K562 (cell line): ENCODE measurements at regions not wholly inside any gene's neighbourhood (a gene's known extent, or its start where the extent isn't known, plus 50 kb on each side); places are given as distances from the start of the nearest gene placed in this dataset.

Source experiments
- CEBPG ChIP-seq, 3 experiments: fragments of 200-800 bp in 1 of 3; sonication (Bioruptor generic) in 1 of 3; sonication (generic) in 1 of 3; formaldehyde crosslinking in 1 of 3; IDR thresholded peaks in 2 of 3; conservative IDR thresholded peaks in 1 of 3; 2 replicates each; pipeline versions ENCODE4 v1.6.1 to v1.8.0; 2016 to 2022; ENCODE audit warnings: missing compliant biosample characterization in 2 of 3, missing genetic modification characterization in 2 of 3, mild to moderate bottlenecking in 1 of 3, missing genetic modification reagents in 1 of 3
- MXI1 ChIP-seq: IDR thresholded peaks from 2 replicates; pipeline ENCODE4 v1.6.1; 2011; ENCODE audit warnings: low read depth, mild to moderate bottlenecking, improper control_type of control experiment, low read length
- NFYB ChIP-seq: IDR thresholded peaks from 2 replicates; pipeline ENCODE4 v1.6.1; 2011; ENCODE audit warnings: mild to moderate bottlenecking, moderate library complexity; ENCODE audit not compliant: insufficient read length; ENCODE audit errors: extremely low read depth
- PHF8 ChIP-seq: fragments of 200-600 bp; sonication (generic); IDR thresholded peaks from 2 replicates; pipeline ENCODE4 v1.6.1; 2012; ENCODE audit warnings: mixed run types, mild to moderate bottlenecking, inconsistent platforms, low read length, moderate library complexity, borderline replicate concordance
- POLR2A ChIP-seq: fragments of 450-650 bp; conservative IDR thresholded peaks from 2 replicates; pipeline ENCODE4 v1.6.1; 2016
- RCOR1 ChIP-seq, 2 experiments: IDR thresholded peaks; 2 replicates each; pipeline ENCODE4 v1.6.1; 2012; ENCODE audit warnings: low read depth in 2 of 2, low read length in 2 of 2, borderline replicate concordance in 1 of 2, improper control_type of control experiment in 1 of 2
- ZNF79 ChIP-seq: fragments of 250-450 bp; sonication (Bioruptor Pico); IDR thresholded peaks from 2 replicates; pipeline ENCODE4 v1.4.0; 2020; ENCODE audit warnings: low read depth, mild to moderate bottlenecking, moderate library complexity
- ZZZ3 ChIP-seq: fragments of 450-650 bp; IDR thresholded peaks from 2 replicates; pipeline ENCODE4 v1.6.1; 2016; ENCODE audit warnings: antibody characterized with exemption, mild to moderate bottlenecking, moderate library complexity
- TF ChIP-seq, protein P1 (sequence below): fragments of 150-350 bp; IDR thresholded peaks from 2 replicates; pipeline ENCODE4 v1.6.1; 2014; ENCODE audit warnings: low read depth, mild to moderate bottlenecking, low read length, borderline replicate concordance
- TF ChIP-seq, protein P2 (sequence below): fragments of 450-650 bp; IDR thresholded peaks from 2 replicates; pipeline ENCODE4 v1.6.1; 2016; ENCODE audit warnings: missing biosample characterization, missing genetic modification characterization

DNA sequence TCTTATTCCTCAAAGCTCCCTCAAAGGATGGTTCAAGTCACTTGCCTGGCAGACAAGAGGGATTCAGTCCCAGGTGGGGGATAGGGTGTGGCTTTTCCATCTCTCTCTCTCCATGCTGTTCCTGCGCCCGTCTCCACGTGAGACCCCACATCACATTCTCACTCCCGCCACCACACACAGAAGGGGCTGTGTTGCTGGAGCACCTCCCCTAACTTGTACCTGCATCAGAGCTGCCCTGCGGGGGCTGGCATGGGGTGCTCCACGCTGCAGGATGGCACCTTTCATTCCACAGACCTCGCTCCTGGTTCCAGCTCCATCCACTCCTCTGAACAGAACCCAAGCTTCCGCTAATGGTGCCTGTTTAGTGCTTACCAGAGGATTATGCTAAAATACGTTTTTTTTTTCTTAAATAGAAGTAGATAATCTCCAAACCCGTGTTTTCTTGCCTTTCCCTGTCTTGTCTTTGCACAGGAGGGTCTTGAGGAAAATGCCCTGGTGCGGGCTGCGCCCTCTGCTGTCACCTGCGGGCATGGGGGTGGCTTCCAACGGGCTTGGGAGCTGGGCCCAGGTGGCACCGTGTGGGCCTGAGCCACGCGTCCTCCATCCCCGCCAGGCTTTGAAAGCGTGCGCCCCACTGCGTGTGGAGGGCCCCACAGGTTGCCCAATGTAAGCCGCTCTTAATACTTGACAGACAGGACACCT lies 985.6 kb downstream of the BRD1 start:
- TF ChIP-seq, protein P1, sequence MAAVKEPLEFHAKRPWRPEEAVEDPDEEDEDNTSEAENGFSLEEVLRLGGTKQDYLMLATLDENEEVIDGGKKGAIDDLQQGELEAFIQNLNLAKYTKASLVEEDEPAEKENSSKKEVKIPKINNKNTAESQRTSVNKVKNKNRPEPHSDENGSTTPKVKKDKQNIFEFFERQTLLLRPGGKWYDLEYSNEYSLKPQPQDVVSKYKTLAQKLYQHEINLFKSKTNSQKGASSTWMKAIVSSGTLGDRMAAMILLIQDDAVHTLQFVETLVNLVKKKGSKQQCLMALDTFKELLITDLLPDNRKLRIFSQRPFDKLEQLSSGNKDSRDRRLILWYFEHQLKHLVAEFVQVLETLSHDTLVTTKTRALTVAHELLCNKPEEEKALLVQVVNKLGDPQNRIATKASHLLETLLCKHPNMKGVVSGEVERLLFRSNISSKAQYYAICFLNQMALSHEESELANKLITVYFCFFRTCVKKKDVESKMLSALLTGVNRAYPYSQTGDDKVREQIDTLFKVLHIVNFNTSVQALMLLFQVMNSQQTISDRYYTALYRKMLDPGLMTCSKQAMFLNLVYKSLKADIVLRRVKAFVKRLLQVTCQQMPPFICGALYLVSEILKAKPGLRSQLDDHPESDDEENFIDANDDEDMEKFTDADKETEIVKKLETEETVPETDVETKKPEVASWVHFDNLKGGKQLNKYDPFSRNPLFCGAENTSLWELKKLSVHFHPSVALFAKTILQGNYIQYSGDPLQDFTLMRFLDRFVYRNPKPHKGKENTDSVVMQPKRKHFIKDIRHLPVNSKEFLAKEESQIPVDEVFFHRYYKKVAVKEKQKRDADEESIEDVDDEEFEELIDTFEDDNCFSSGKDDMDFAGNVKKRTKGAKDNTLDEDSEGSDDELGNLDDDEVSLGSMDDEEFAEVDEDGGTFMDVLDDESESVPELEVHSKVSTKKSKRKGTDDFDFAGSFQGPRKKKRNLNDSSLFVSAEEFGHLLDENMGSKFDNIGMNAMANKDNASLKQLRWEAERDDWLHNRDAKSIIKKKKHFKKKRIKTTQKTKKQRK: no peak
- no peak for TF ChIP-seq CEBPG (CRISPR knock-in tag; IDR thresholded peaks at IDR 0.05)
- no peak for TF ChIP-seq CEBPG (tag; conservative IDR thresholded peaks at IDR 0.05 in 1 of 2, IDR thresholded peaks at IDR 0.05 in 1 of 2)
- TF ChIP-seq NFYB: no peak
- no peak for TF ChIP-seq ZNF79
- TF ChIP-seq RCOR1 (IDR thresholded peaks at IDR 0.05; ENCODE audit: borderline replicate concordance in 1 of 2, low read depth in 2 of 2, low read length in 2 of 2): no peak
- TF ChIP-seq MXI1: no peak
- TF ChIP-seq PHF8: no peak
- no peak for TF ChIP-seq POLR2A
- TF ChIP-seq, protein P2, sequence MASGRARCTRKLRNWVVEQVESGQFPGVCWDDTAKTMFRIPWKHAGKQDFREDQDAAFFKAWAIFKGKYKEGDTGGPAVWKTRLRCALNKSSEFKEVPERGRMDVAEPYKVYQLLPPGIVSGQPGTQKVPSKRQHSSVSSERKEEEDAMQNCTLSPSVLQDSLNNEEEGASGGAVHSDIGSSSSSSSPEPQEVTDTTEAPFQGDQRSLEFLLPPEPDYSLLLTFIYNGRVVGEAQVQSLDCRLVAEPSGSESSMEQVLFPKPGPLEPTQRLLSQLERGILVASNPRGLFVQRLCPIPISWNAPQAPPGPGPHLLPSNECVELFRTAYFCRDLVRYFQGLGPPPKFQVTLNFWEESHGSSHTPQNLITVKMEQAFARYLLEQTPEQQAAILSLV (tag): no peak
- no peak for TF ChIP-seq ZZZ3
